COLO668 (cell line): ENCODE measurements at regions not wholly inside any gene's neighbourhood (a gene's known extent, or its start where the extent isn't known, plus 50 kb on each side); places are given as distances from the start of the nearest gene placed in this dataset.
A peak's percentile ranks its signal among the peaks of the same experiment; 100 is the strongest.
"Not testable (repeated sequence)": the region's sequence is repeated elsewhere in the genome, so short reads cannot be mapped to it uniquely, and the experiment has no call there.

Experiments used
- DNase-seq: peaks from one replicate; lab custom pipeline; 2025; ENCODE audit not compliant: unreplicated experiment; lab: John Stamatoyannopoulos, UW

- DNase-seq, result no peak
Observed at GRCh38 chr11:121358760-121359159, 66.2 kb downstream of the SC5D start.

- no peak for DNase-seq
Observed at GRCh38 chr11:121359591-121359990, 67.0 kb downstream of the SC5D start.

GRCh38 chr11:121362955-121363354, 70.4 kb downstream of the SC5D start:
- DNase-seq, result not testable (repeated sequence)

- DNase-seq, result no peak
Observed at GRCh38 chr11:121365304-121365703, 72.7 kb downstream of the SC5D start.

- DNase-seq, result no peak
Observed at GRCh38 chr11:121366038-121366437, 73.5 kb downstream of the SC5D start.

GRCh38 chr11:121367001-121367843, 74.7 kb downstream of the SC5D start:
- no peak for DNase-seq

- no peak for DNase-seq
Observed at GRCh38 chr11:121367844-121368225, 75.3 kb downstream of the SC5D start.

- DNase-seq, result no peak
Observed at GRCh38 chr11:121368364-121369240, 76.0 kb downstream of the SC5D start.

GRCh38 chr11:121369366-121369765, 76.8 kb downstream of the SC5D start:
- no peak for DNase-seq

GRCh38 chr11:121372028-121372427, 79.5 kb downstream of the SC5D start:
- no peak for DNase-seq

- DNase-seq, result no peak
Observed at GRCh38 chr11:121372671-121373429, 79.3 kb upstream of the SORL1 start.

GRCh38 chr11:121374286-121374985, 77.7 kb upstream of the SORL1 start:
- no peak for DNase-seq

GRCh38 chr11:121376130-121376529, 76.0 kb upstream of the SORL1 start:
- no peak for DNase-seq

- peak; percentile 5 for DNase-seq
Observed at GRCh38 chr11:121379145-121379810, 72.8 kb upstream of the SORL1 start.

- DNase-seq, result no peak
Observed at GRCh38 chr11:121383716-121384115, 68.4 kb upstream of the SORL1 start.

GRCh38 chr11:121385688-121386087, 66.4 kb upstream of the SORL1 start:
- no peak for DNase-seq
